ENCODE measurements at regions not wholly inside any gene's neighbourhood (a gene's known extent, or its start where the extent isn't known, plus 50 kb on each side); places are given as distances from the start of the nearest gene placed in this dataset.

DNA sequence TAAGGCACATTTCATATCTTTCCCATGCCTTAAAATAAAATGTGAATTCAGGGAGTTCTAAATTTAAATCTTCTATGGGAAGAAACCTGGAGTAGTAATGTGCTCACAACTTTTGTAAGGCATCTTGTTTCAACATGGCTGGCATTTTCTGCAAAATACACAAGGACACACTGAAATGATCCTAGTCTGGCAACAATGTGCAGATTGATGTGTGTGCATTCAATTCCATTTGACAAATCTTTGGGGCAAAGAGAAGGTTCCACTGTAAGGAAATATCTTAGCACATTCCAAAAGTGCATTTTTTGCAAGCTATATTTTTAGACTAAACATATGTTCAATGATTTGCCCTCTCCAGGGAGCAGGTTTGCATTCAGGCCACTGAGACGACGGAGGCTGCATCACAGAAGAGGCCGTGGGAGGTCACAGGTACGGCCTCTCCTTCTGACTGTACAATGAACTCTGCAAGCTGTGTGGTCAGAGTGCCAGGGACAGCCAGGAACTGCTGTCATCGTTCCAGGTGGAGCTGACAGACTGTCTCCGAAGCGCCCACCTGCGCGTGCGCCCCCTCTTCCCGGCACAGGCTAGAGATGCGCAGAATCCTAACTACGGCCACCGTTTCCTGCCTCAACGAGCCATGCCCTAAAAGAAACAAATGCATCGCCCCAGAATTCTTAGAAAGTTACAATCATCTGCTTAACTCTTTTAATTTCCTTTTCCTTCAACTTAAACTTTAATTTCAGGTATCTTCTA is 149.2 kb upstream of the POU3F3 start:
- Histone ChIP-seq H3K79me2 (ENCODE audit: insufficient read depth, low read length) (no peaks in the 10 kb centered on the region), H3K27ac (ENCODE audit: low read length) (no peak overlapping the region), H4K20me1 (ENCODE audit: insufficient read depth, low read length) (no peaks in the 10 kb centered on the region), H3K4me1 (ENCODE audit: insufficient read depth, low read length) (no peaks in the 10 kb centered on the region), H3K9me3 (ENCODE audit: insufficient read depth, low read length, severe bottlenecking) (no peaks in the 10 kb centered on the region), H3K36me3 (ENCODE audit: insufficient read depth, low read length) (no peaks in the 10 kb centered on the region), H2AFZ (ENCODE audit: low read depth, low read length) (no peak overlapping the region), H3K4me2 (ENCODE audit: insufficient read depth, low read length) (no peak overlapping the region), H3K4me3 (ENCODE audit: low read depth in 1 of 2, low read length in 2 of 2) (no peak overlapping the region), H3K27me3 (ENCODE audit: insufficient read depth, low read length, poor library complexity) (no peaks in the 10 kb centered on the region), H3K9ac (ENCODE audit: low read depth, low read length) (no peak overlapping the region)
- DNase-seq (no peak), ATAC-seq (ENCODE audit: insufficient read depth, low read depth) (no peak)
- TF ChIP-seq EZH2 (IDR thresholded peaks at IDR 0.05; ENCODE audit: borderline replicate concordance, low read depth, low read length, severe bottlenecking): no peak
- TF ChIP-seq, protein P1, sequence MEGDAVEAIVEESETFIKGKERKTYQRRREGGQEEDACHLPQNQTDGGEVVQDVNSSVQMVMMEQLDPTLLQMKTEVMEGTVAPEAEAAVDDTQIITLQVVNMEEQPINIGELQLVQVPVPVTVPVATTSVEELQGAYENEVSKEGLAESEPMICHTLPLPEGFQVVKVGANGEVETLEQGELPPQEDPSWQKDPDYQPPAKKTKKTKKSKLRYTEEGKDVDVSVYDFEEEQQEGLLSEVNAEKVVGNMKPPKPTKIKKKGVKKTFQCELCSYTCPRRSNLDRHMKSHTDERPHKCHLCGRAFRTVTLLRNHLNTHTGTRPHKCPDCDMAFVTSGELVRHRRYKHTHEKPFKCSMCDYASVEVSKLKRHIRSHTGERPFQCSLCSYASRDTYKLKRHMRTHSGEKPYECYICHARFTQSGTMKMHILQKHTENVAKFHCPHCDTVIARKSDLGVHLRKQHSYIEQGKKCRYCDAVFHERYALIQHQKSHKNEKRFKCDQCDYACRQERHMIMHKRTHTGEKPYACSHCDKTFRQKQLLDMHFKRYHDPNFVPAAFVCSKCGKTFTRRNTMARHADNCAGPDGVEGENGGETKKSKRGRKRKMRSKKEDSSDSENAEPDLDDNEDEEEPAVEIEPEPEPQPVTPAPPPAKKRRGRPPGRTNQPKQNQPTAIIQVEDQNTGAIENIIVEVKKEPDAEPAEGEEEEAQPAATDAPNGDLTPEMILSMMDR (IDR thresholded peaks at IDR 0.05; ENCODE audit: borderline replicate concordance, extremely low read depth, low read length, poor library complexity, severe bottlenecking): no peak

DNA sequence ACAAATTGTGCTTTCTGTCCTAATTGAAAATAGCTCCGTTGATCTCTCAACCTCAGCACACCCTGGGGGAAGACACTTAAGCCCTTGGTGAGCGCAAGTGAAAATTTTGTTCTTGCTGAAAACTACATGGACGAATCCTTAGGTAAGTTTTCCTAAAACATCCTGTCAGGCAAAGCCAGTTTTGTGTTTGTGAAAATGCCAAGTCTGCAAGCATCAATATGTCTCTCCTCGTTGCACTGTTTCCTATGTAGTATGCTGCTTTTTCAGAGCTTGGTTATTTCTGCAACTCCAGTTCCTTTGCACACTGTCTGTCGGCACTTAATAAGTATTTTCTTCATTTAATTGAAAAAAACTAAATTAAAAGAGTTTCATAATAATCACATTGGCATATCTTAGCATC is 146.9 kb upstream of the POU3F3 start:
- H3K27me3 ChIP-seq (ENCODE audit: insufficient read depth, low read length, poor library complexity): no peaks in the 10 kb centered on the region

DNA sequence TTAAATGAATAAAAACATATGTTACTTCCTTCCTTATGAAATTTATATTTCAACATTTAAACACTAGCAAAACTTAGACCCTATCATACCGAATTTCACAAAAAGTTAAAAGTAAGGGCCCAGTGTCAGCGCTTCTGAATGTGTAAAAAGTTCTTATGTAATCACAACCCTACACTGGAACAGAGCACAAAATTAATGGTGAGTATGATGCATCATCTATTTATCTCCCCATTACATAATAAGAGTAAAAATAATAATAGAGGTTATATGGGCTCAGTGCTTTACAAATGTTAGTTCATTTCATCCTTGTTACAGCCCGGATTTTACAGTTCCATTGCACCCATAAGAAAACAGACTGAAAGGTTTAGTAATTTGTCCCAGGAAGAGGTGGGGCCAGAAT is 144.9 kb upstream of the POU3F3 start:
- ATAC-seq (ENCODE audit: insufficient read depth, low read depth) (no peak), DNase-seq (no peak)
- Histone ChIP-seq H3K36me3 (ENCODE audit: insufficient read depth, low read length) (no peaks in the 10 kb centered on the region), H3K9ac (ENCODE audit: low read depth, low read length) (no peak overlapping the region), H3K4me1 (ENCODE audit: insufficient read depth, low read length) (no peaks in the 10 kb centered on the region), H3K27me3 (ENCODE audit: insufficient read depth, low read length, poor library complexity) (no peaks in the 10 kb centered on the region), H3K27ac (ENCODE audit: low read length) (no peak overlapping the region), H2AFZ (ENCODE audit: low read depth, low read length) (no peak overlapping the region), H4K20me1 (ENCODE audit: insufficient read depth, low read length) (no peaks in the 10 kb centered on the region), H3K79me2 (ENCODE audit: insufficient read depth, low read length) (no peaks in the 10 kb centered on the region), H3K4me2 (ENCODE audit: insufficient read depth, low read length) (no peak overlapping the region), H3K9me3 (ENCODE audit: insufficient read depth, low read length, severe bottlenecking) (no peaks in the 10 kb centered on the region), H3K4me3 (ENCODE audit: low read depth in 1 of 2, low read length in 2 of 2) (no peak overlapping the region)
- TF ChIP-seq, protein P1 (IDR thresholded peaks at IDR 0.05; ENCODE audit: borderline replicate concordance, extremely low read depth, low read length, poor library complexity, severe bottlenecking): no peak
- TF ChIP-seq EZH2 (IDR thresholded peaks at IDR 0.05; ENCODE audit: borderline replicate concordance, low read depth, low read length, severe bottlenecking): no peak

More for the DNA sequence above, 146.9 kb upstream of the POU3F3 start:
- H3K9me3 ChIP-seq (ENCODE audit: insufficient read depth, low read length, severe bottlenecking): no peaks in the 10 kb centered on the region
- no peaks in the 10 kb centered on the region for H4K20me1 ChIP-seq (ENCODE audit: insufficient read depth, low read length)
- TF ChIP-seq EZH2 (IDR thresholded peaks at IDR 0.05; ENCODE audit: borderline replicate concordance, low read depth, low read length, severe bottlenecking): no peak
- TF ChIP-seq, protein P1 (IDR thresholded peaks at IDR 0.05; ENCODE audit: borderline replicate concordance, extremely low read depth, low read length, poor library complexity, severe bottlenecking): no peak
- no peak for ATAC-seq (ENCODE audit: insufficient read depth, low read depth)
- no peak for DNase-seq
- no peak overlapping the region for H3K9ac ChIP-seq (ENCODE audit: low read depth, low read length)
- H2AFZ ChIP-seq (ENCODE audit: low read depth, low read length): no peak overlapping the region
- no peaks in the 10 kb centered on the region for H3K36me3 ChIP-seq (ENCODE audit: insufficient read depth, low read length)
- no peak overlapping the region for H3K4me2 ChIP-seq (ENCODE audit: insufficient read depth, low read length)
- H3K79me2 ChIP-seq (ENCODE audit: insufficient read depth, low read length): no peaks in the 10 kb centered on the region
- no peak overlapping the region for H3K27ac ChIP-seq (ENCODE audit: low read length)
- H3K4me3 ChIP-seq (ENCODE audit: low read depth in 1 of 2, low read length in 2 of 2): no peak overlapping the region
- H3K4me1 ChIP-seq (ENCODE audit: insufficient read depth, low read length): no peaks in the 10 kb centered on the region
